Vagina (tissue), 2 donors: ENCODE measurements at regions not wholly inside any gene's neighbourhood (a gene's known extent, or its start where the extent isn't known, plus 50 kb on each side); places are given as distances from the start of the nearest gene placed in this dataset.

Experiments
- DNase-seq, 2 donors: peaks; one replicate each; pipeline ENCODE4 v3.0.0-alpha.2; 2017; ENCODE audit errors: extremely low spot score in 2 of 2
- H3K27ac ChIP-seq: fragments of 200-600 bp; sonication (generic); one replicate; pipeline ENCODE4 v1.5.1; 2019
- H3K27me3 ChIP-seq: fragments of 200-600 bp; sonication (generic); one replicate; pipeline ENCODE4 v1.5.1; 2019
- H3K36me3 ChIP-seq, 2 donors: fragments of 200-600 bp; sonication (generic); one replicate each; pipeline ENCODE4 v1.5.1; 2017 to 2019
- H3K4me1 ChIP-seq: fragments of 200-600 bp; sonication (generic); one replicate; pipeline ENCODE4 v1.5.1; 2019
- H3K4me3 ChIP-seq, 2 donors: fragments of 200-600 bp; sonication (generic); 1 replicate in 1 of 2; 2 replicates in 1 of 2; pipeline ENCODE4 v1.5.1; 2016 to 2019
- H3K9me3 ChIP-seq: fragments of 200-600 bp; sonication (generic); one replicate; pipeline ENCODE4 v1.5.1; 2019
- CTCF ChIP-seq, 3 experiments: fragments of 450-650 bp in 2 of 3; fragments of 200-600 bp in 1 of 3; sonication (generic) in 1 of 3; IDR thresholded peaks; one replicate each; pipeline ENCODE4 v1.5.1; 2017 to 2019; ENCODE audit warnings: antibody characterized with exemption in 3 of 3, mild to moderate bottlenecking in 2 of 3, moderate library complexity in 2 of 3
- POLR2A ChIP-seq, 2 donors: fragments of 450-650 bp; IDR thresholded peaks; one replicate each; pipeline ENCODE4 v1.6.1; 2017; ENCODE audit warnings: antibody characterized with exemption in 2 of 2, mild to moderate bottlenecking in 2 of 2, moderate library complexity in 2 of 2
- POLR2AphosphoS5 ChIP-seq, 2 donors: sonication (generic); formaldehyde crosslinking; IDR thresholded peaks; one replicate each; pipeline ENCODE4 v1.9.0; 2017; ENCODE audit warnings: antibody characterized with exemption in 2 of 2, mild to moderate bottlenecking in 2 of 2, low read depth in 1 of 2; ENCODE audit not compliant: insufficient read depth in 1 of 2
- intact Hi-C: fragments of 100-400 bp; cut with DNase I; formaldehyde crosslinking; loops from one replicate; pipeline ENCODE4 v1.15.1; 2023

DNA sequence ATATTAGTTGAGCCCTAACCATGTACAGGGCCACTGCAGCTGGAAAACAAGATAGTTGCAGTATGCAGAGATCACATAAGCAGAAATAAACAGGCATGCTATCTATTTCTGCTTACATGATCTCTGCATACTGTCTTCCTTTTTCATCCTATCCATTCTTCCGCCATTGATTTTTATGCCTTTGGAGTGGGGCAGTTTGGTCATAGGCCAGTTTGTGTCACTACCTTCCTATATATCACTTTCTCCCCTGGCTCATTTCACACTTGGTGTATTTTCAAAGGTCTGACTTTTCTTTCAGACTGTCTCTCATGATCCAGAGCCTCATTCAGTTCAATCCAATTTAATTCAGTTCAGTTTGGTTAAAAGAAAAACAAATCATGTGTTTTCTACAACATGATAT is 829.6 kb downstream of the KCNA4 start:
- no peak for DNase-seq
- intact Hi-C loops: no loop called here

DNA sequence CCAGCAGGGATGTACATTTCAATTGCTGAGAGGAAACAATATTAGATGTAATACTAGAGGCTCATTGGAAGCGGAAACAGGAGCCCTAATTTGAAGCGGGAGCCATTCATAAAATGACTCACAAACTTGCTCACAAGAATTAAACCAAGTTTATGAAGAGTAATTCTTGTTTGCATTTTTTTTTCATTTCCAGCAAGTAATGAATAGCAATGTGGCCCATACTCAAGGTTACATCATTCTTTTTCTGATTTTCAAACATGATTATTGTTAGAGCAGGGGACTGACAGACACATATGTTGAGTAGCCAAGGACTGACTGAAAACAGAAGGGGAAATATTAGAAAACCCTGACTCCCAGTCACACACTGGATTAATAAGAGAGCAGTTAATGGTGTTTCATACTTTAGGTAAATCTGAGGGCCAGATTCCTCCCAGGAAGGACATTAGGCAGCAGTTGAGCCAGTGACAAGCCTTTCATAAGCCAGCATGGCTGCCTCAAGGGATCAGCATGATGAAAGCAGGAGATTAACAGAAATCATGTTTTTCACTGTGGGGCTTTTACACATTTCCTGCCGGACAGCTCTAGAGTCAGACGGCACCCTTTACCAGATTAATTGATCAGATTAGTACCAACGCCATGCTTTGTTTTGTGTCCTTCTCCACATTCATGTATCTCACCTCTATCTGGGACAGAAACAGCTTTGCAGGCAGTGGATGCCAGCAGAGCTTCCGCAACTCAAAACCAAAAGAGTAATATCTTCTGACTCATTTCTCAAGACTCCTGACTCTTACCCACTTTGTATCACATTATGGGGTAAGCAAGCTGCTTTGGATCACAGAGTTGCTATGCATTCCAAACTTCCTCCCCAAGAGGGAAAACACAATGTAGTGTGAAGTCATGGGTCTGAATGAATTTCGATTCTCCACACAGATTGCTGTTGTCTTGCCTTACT is 831.6 kb downstream of the KCNA4 start:
- TF ChIP-seq POLR2AphosphoS5 (IDR thresholded peaks at IDR 0.05; ENCODE audit: insufficient read depth in 1 of 2, low read depth in 1 of 2): no peak
- Histone ChIP-seq H3K27me3 (no peaks in the 10 kb centered on the region), H3K9me3 (no peaks in the 10 kb centered on the region), H3K27ac (no peak overlapping the region), H3K36me3 (no peaks in the 10 kb centered on the region), H3K4me3 (no peak overlapping the region), H3K4me1 (no peaks in the 10 kb centered on the region)
- intact Hi-C loops: no loop called here
- DNase-seq: no peak

More for the DNA sequence above, 829.6 kb downstream of the KCNA4 start:
- Histone ChIP-seq H3K4me3 (no peak overlapping the region), H3K27ac (no peak overlapping the region), H3K9me3 (no peaks in the 10 kb centered on the region), H3K27me3 (no peaks in the 10 kb centered on the region), H3K36me3 (no peaks in the 10 kb centered on the region), H3K4me1 (no peaks in the 10 kb centered on the region)
- TF ChIP-seq POLR2A (IDR thresholded peaks at IDR 0.05) (no peak), CTCF (IDR thresholded peaks at IDR 0.05) (no peak), POLR2AphosphoS5 (IDR thresholded peaks at IDR 0.05; ENCODE audit: insufficient read depth in 1 of 2, low read depth in 1 of 2) (no peak)

GRCh38 chr11:29183301-29183700 is 833.5 kb downstream of the KCNA4 start:
- Histone ChIP-seq H3K27ac (no peak overlapping the region), H3K36me3 (no peaks in the 10 kb centered on the region)

GRCh38 chr11:29173660-29174062 is 843.2 kb downstream of the KCNA4 start:
- H3K4me3 ChIP-seq: no peak overlapping the region
- H3K36me3 ChIP-seq: no peaks in the 10 kb centered on the region
- H3K4me1 ChIP-seq: no peaks in the 10 kb centered on the region
- intact Hi-C loops: no loop called here
- TF ChIP-seq POLR2A (IDR thresholded peaks at IDR 0.05) (no peak), CTCF (IDR thresholded peaks at IDR 0.05) (no peak), POLR2AphosphoS5 (IDR thresholded peaks at IDR 0.05; ENCODE audit: insufficient read depth in 1 of 2, low read depth in 1 of 2) (no peak)
- DNase-seq: no peak
- no peak overlapping the region for H3K27ac ChIP-seq
- no peaks in the 10 kb centered on the region for H3K27me3 ChIP-seq
- no peaks in the 10 kb centered on the region for H3K9me3 ChIP-seq

More at GRCh38 chr11:29183301-29183700, 833.5 kb downstream of the KCNA4 start:
- H3K27me3 ChIP-seq: no peaks in the 10 kb centered on the region
- no peak for DNase-seq
- no peaks in the 10 kb centered on the region for H3K9me3 ChIP-seq
- intact Hi-C loops: no loop called here
- no peak overlapping the region for H3K4me3 ChIP-seq
- H3K4me1 ChIP-seq: no peaks in the 10 kb centered on the region
- TF ChIP-seq POLR2AphosphoS5 (IDR thresholded peaks at IDR 0.05; ENCODE audit: insufficient read depth in 1 of 2, low read depth in 1 of 2) (no peak), CTCF (IDR thresholded peaks at IDR 0.05) (no peak), POLR2A (IDR thresholded peaks at IDR 0.05) (no peak)

GRCh38 chr11:29171360-29171950 is 845.4 kb downstream of the KCNA4 start:
- H3K27me3 ChIP-seq: no peaks in the 10 kb centered on the region
- H3K27ac ChIP-seq: no peak overlapping the region
- H3K4me3 ChIP-seq: no peak overlapping the region
- H3K4me1 ChIP-seq: no peaks in the 10 kb centered on the region
- TF ChIP-seq CTCF (IDR thresholded peaks at IDR 0.05): no peak
- no peak for TF ChIP-seq POLR2A (IDR thresholded peaks at IDR 0.05)
- TF ChIP-seq POLR2AphosphoS5 (IDR thresholded peaks at IDR 0.05; ENCODE audit: insufficient read depth in 1 of 2, low read depth in 1 of 2): no peak
- H3K9me3 ChIP-seq: no peaks in the 10 kb centered on the region
- no peaks in the 10 kb centered on the region for H3K36me3 ChIP-seq
- intact Hi-C loops: no loop called here
- DNase-seq: no peak
